ENCODE measurements at regions not wholly inside any gene's neighbourhood (a gene's known extent, or its start where the extent isn't known, plus 50 kb on each side); places are given as distances from the start of the nearest gene placed in this dataset.

- dilution Hi-C loops (cut with MboI; ENCODE audit: extremely low pct_ligation_motif_present, low sequenced_read_pairs) (no loop called here), intact Hi-C loops (cut with micrococcal nuclease) (no loop called here)
- DNase-seq (ENCODE audit: low read depth, low spot score): no peak
- no peaks in the 10 kb centered on the region for H3K9me3 ChIP-seq (replicated peaks; ENCODE audit: control insufficient read depth, insufficient read depth, low read length)
- no peaks in the 10 kb centered on the region for H3K4me1 ChIP-seq (ENCODE audit: control insufficient read depth, extremely low read depth, insufficient read depth, low read length)
- H3K4me3 ChIP-seq (replicated peaks in 1 of 3; ENCODE audit: insufficient read depth in 1 of 3, low read depth in 1 of 3, low read length in 3 of 3): no peak overlapping the region
- H3K27me3 ChIP-seq (ENCODE audit: control insufficient read depth in 2 of 2, insufficient read depth in 2 of 2, low read length in 2 of 2): peaks cover 0 to 7% of the 10 kb centered on the region in 2 experiments
- ChIA-PET CTCF (no interaction called here), POLR2A (no interaction called here)
- no peaks in the 10 kb centered on the region for H3K79me2 ChIP-seq (ENCODE audit: control insufficient read depth, insufficient read depth, low read length)
- H3K9me1 ChIP-seq (replicated peaks; ENCODE audit: control insufficient read depth, extremely low read depth, insufficient read depth, low read length): no peaks in the 10 kb centered on the region
- BruUV-seq (replicated peaks): no TSS peak
- TF ChIP-seq MYC (IDR thresholded peaks at IDR 0.05; ENCODE audit: low read depth, low read length) (no peak), FOS (IDR thresholded peaks at IDR 0.05; ENCODE audit: borderline replicate concordance, insufficient read depth, low read length) (no peak), POLR2AphosphoS5 (IDR thresholded peaks at IDR 0.05; ENCODE audit: insufficient read depth, low read depth, low read length) (no peak), JUN (IDR thresholded peaks at IDR 0.05; ENCODE audit: borderline replicate concordance, insufficient read depth, insufficient read length, low read depth) (no peak), EZH2 (IDR thresholded peaks at IDR 0.05; ENCODE audit: borderline replicate concordance, low read depth, low read length, severe bottlenecking) (no peak), MAX (IDR thresholded peaks at IDR 0.05; ENCODE audit: insufficient read depth, insufficient read length) (no peak), GATA2 (IDR thresholded peaks at IDR 0.05; ENCODE audit: insufficient read depth, insufficient read length, low read depth, low read length) (no peak), CTCF (IDR thresholded peaks at IDR 0.05; ENCODE audit: extremely low read depth in 1 of 2, insufficient read depth in 1 of 2, low read depth in 1 of 2, low read length in 2 of 2) (no peak), POLR2A (IDR thresholded peaks at IDR 0.05; ENCODE audit: low read depth, low read length) (no peak)
- H3K9ac ChIP-seq (replicated peaks; ENCODE audit: extremely low read depth, insufficient read depth, low read length): no peak overlapping the region
- H3K36me3 ChIP-seq (ENCODE audit: control insufficient read depth in 2 of 2, extremely low read depth in 1 of 2, insufficient read depth in 2 of 2, low read length in 2 of 2): no peaks in the 10 kb centered on the region
- no peak overlapping the region for H3K4me2 ChIP-seq (ENCODE audit: insufficient read depth, low read length)
- H4K20me1 ChIP-seq (replicated peaks; ENCODE audit: control insufficient read depth, extremely low read depth, insufficient read depth, low read length): no peaks in the 10 kb centered on the region
- H3K27ac ChIP-seq (ENCODE audit: insufficient read depth, low read depth, low read length): no peak overlapping the region
- no peak for FAIRE-seq
- H2AFZ ChIP-seq (ENCODE audit: low read depth, low read length): no peak overlapping the region
These were observed 105.7 kb downstream of the FOXL3 start for GRCh38 chr7:395643-396042.

Measured in endothelial cell of umbilical vein (primary cell).